SK-N-SH treated with all-trans-retinoic acid at 6 μM for 48 hours (cell line): ENCODE measurements at regions not wholly inside any gene's neighbourhood (a gene's known extent, or its start where the extent isn't known, plus 50 kb on each side); places are given as distances from the start of the nearest gene placed in this dataset.

Experiments used
- ATAC-seq: fragments of 200-7000 bp; cut with Tn5 transposase; 3 replicates; pipeline ENCODE4 v1.9.1; 2020; ENCODE audit warnings: mild to moderate bottlenecking, moderate library complexity
- ARNTL ChIP-seq: fragments of 450-650 bp; formaldehyde crosslinking; IDR thresholded peaks from 2 replicates; pipeline ENCODE4 v1.5.0; 2020; ENCODE audit warnings: low read depth, mild to moderate bottlenecking, moderate library complexity, borderline replicate concordance
- BACH2 ChIP-seq: fragments of 250-450 bp; sonication (Bioruptor Pico); IDR thresholded peaks from 2 replicates; pipeline ENCODE4 v1.9.0; 2021; ENCODE audit warnings: mild to moderate bottlenecking, borderline replicate concordance
- CSDC2 ChIP-seq: fragments of 250-450 bp; sonication (Bioruptor Pico); IDR thresholded peaks from 2 replicates; pipeline ENCODE4 v1.5.0; 2020; ENCODE audit warnings: mild to moderate bottlenecking, moderate library complexity
- GLIS3 ChIP-seq: fragments of 250-450 bp; sonication (Bioruptor Pico); IDR thresholded peaks from 2 replicates; pipeline ENCODE4 v1.5.0; 2020; ENCODE audit warnings: mild to moderate bottlenecking, moderate library complexity
- ISL1 ChIP-seq: fragments of 250-450 bp; sonication (Bioruptor Pico); IDR thresholded peaks from 2 replicates; pipeline ENCODE4 v2.1.2; 2022; ENCODE audit warnings: mild to moderate bottlenecking, moderate library complexity
- OSR1 ChIP-seq: fragments of 250-450 bp; sonication (Bioruptor Pico); IDR thresholded peaks from 2 replicates; pipeline ENCODE4 v1.8.0; 2022; ENCODE audit warnings: moderate library complexity, mild to moderate bottlenecking, inconsistent platforms
- RARB ChIP-seq: fragments of 250-450 bp; sonication (Bioruptor Pico); IDR thresholded peaks from 2 replicates; pipeline ENCODE4 v1.8.0; 2021; ENCODE audit warnings: mild to moderate bottlenecking, moderate library complexity
- SNAI2 ChIP-seq: fragments of 250-450 bp; sonication (Bioruptor Pico); IDR thresholded peaks from 2 replicates; pipeline ENCODE4 v1.5.0; 2020; ENCODE audit warnings: mild to moderate bottlenecking, moderate library complexity
- TCF4 ChIP-seq: fragments of 250-450 bp; sonication (Bioruptor Pico); IDR thresholded peaks from 2 replicates; pipeline ENCODE4 v1.8.0; 2021; ENCODE audit warnings: mild to moderate bottlenecking, moderate library complexity, borderline replicate concordance
- TOX ChIP-seq: fragments of 250-450 bp; sonication (Bioruptor Pico); IDR thresholded peaks from 2 replicates; pipeline ENCODE4 v1.8.0; 2021; ENCODE audit warnings: mild to moderate bottlenecking, moderate library complexity, borderline replicate concordance
- ZFP3 ChIP-seq: fragments of 250-450 bp; sonication (Bioruptor Pico); IDR thresholded peaks from 2 replicates; pipeline ENCODE4 v1.5.0; 2020; ENCODE audit warnings: mild to moderate bottlenecking, moderate library complexity
- ZFP30 ChIP-seq: fragments of 450-650 bp; formaldehyde crosslinking; IDR thresholded peaks from 2 replicates; pipeline ENCODE4 v1.5.0; 2022; ENCODE audit warnings: mild to moderate bottlenecking, moderate library complexity
- ZNF565 ChIP-seq: fragments of 450-650 bp; formaldehyde crosslinking; conservative IDR thresholded peaks from 2 replicates; pipeline ENCODE4 v1.5.0; 2020; ENCODE audit warnings: low read depth, mild to moderate bottlenecking, moderate library complexity
- ZNF70 ChIP-seq: fragments of 450-650 bp; formaldehyde crosslinking; IDR thresholded peaks from 2 replicates; pipeline ENCODE4 v1.5.0; 2020; ENCODE audit warnings: mild to moderate bottlenecking, moderate library complexity
- ZNF8 ChIP-seq: fragments of 450-650 bp; formaldehyde crosslinking; IDR thresholded peaks from 2 replicates; pipeline ENCODE4 v1.5.0; 2020; ENCODE audit warnings: mild to moderate bottlenecking, moderate library complexity
- TF ChIP-seq, protein P1 (sequence below): fragments of 250-450 bp; sonication (Bioruptor Pico); IDR thresholded peaks from 2 replicates; pipeline ENCODE4 v1.5.1; 2021; ENCODE audit warnings: mild to moderate bottlenecking, moderate library complexity
- TF ChIP-seq, protein P2 (sequence below): fragments of 250-450 bp; sonication (Bioruptor Pico); IDR thresholded peaks from 2 replicates; pipeline ENCODE4 v1.8.0; 2021; ENCODE audit warnings: low read depth, mild to moderate bottlenecking, moderate library complexity, borderline replicate concordance
- TF ChIP-seq, protein P3 (sequence below): fragments of 250-450 bp; sonication (Bioruptor Pico); IDR thresholded peaks from 2 replicates; pipeline ENCODE4 v1.5.1; 2020; ENCODE audit warnings: low read depth, mild to moderate bottlenecking, moderate library complexity

DNA sequence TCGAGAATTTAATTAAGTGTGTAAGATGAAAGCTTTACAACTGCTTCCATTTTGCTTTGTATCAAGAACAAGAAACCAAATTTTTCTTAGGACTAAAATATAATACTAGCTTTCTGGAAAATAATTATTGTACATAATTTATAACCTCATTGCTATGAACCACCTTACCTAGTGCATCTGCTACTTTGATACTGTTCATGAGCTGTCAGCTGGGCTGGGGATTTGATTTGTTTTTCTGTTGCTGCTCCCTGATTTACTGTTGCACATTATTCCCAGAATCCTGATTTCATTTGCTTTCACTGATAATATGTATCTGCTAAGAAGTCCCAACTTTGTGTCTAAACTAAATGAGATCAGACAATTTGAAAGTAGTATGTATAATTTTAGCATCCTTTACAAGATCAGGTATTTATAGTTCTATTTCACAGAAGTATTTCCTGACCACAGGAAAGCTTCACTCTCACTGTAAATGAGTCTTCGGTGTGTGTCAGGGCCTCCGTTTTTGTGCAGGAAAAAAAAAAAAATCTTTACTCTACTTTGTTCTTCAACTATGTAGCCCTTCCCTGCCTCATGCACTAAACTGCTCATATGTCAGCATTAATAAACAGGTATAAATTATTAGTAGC, 105.6 kb upstream of the CCDC150 start (continued):
- TF ChIP-seq, protein P1, sequence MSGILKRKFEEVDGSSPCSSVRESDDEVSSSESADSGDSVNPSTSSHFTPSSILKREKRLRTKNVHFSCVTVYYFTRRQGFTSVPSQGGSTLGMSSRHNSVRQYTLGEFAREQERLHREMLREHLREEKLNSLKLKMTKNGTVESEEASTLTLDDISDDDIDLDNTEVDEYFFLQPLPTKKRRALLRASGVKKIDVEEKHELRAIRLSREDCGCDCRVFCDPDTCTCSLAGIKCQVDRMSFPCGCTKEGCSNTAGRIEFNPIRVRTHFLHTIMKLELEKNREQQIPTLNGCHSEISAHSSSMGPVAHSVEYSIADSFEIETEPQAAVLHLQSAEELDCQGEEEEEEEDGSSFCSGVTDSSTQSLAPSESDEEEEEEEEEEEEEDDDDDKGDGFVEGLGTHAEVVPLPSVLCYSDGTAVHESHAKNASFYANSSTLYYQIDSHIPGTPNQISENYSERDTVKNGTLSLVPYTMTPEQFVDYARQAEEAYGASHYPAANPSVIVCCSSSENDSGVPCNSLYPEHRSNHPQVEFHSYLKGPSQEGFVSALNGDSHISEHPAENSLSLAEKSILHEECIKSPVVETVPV (CRISPR knock-in tag), result no peak
- TF ChIP-seq, protein P2, sequence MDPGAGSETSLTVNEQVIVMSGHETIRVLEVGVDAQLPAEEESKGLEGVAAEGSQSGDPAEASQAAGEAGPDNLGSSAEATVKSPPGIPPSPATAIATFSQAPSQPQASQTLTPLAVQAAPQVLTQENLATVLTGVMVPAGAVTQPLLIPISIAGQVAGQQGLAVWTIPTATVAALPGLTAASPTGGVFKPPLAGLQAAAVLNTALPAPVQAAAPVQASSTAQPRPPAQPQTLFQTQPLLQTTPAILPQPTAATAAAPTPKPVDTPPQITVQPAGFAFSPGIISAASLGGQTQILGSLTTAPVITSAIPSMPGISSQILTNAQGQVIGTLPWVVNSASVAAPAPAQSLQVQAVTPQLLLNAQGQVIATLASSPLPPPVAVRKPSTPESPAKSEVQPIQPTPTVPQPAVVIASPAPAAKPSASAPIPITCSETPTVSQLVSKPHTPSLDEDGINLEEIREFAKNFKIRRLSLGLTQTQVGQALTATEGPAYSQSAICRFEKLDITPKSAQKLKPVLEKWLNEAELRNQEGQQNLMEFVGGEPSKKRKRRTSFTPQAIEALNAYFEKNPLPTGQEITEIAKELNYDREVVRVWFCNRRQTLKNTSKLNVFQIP (CRISPR knock-in tag), result no peak
- TF ChIP-seq ZNF565 (no peak), ZNF8 (CRISPR knock-in tag) (no peak), TCF4 (CRISPR knock-in tag) (no peak), CSDC2 (CRISPR knock-in tag) (no peak), ISL1 (CRISPR knock-in tag) (no peak), ZNF70 (no peak), BACH2 (no peak)

DNA sequence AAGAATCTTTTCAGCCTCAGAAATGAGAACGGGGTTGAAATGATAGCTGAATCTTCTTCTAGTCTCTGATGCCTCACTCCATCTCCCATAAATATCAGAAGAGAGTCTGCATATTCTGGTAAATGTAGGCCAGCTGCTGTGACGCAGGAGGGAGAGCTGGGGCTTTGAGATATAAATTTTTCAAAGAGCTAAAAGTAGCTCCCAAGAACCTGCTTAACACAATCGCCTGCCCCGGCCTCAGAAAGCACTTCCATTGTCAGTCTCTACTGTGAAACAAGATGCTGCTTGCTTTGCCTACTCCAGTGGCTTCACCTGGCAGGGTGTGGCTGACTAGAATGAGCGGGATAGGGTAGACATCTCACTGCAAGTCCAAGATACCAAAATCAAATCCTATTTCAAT, 105.0 kb upstream of the CCDC150 start:
- no peak for ATAC-seq
- TF ChIP-seq ZNF70, result no peak

DNA sequence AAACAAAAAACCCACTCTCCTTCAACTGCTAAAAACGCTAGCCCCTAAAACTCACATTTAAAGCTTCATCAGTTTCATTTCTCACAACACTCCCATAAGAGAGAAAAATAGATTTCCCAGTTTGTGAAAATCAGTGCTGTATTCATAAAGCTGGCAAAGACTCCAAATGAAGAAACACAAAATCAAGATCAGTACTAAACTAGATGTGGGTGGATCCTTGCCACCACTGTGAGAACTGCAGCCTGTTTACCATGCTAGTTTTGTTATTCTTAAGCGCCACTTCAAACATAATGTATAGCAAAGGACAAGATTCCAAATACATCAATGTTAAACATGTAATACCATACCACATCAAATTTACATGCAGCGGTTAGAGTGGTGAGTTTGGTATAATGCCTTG, 104.5 kb upstream of the CCDC150 start:
- TF ChIP-seq GLIS3 (no peak), ZNF70 (no peak), CSDC2 (CRISPR knock-in tag) (no peak), ISL1 (CRISPR knock-in tag) (no peak), ZFP30 (CRISPR knock-in tag) (no peak), BACH2 (no peak), TOX (CRISPR knock-in tag) (no peak), ZNF565 (no peak), SNAI2 (CRISPR knock-in tag) (no peak), ARNTL (CRISPR knock-in tag) (no peak), ZNF8 (CRISPR knock-in tag) (no peak)
- TF ChIP-seq, protein P2 (CRISPR knock-in tag), result no peak
- TF ChIP-seq, protein P3, sequence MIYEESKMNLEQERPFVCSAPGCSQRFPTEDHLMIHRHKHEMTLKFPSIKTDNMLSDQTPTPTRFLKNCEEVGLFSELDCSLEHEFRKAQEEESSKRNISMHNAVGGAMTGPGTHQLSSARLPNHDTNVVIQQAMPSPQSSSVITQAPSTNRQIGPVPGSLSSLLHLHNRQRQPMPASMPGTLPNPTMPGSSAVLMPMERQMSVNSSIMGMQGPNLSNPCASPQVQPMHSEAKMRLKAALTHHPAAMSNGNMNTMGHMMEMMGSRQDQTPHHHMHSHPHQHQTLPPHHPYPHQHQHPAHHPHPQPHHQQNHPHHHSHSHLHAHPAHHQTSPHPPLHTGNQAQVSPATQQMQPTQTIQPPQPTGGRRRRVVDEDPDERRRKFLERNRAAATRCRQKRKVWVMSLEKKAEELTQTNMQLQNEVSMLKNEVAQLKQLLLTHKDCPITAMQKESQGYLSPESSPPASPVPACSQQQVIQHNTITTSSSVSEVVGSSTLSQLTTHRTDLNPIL (CRISPR knock-in tag), result no peak
- ATAC-seq, result no peak

DNA sequence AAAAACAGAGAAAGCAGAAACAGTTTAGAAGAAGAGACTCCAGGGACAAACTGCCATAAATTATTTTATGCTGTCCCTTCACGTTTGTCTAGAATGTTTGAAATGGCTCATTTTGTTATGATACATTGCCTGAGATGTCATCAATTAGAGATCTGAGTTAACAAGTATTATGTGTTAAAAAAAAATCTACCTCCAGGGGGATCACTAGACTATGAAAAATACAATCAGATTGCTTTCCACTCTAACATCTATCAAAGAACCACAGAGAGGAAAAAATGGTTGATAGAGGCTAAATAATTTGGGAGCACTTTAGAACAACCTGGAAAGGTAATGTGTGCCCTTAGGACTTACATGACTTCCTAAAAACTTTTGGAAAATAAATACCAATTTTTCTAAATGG, 103.8 kb upstream of the CCDC150 start:
- TF ChIP-seq ZFP3 (CRISPR knock-in tag), result no peak
- TF ChIP-seq TOX (CRISPR knock-in tag), result no peak
- peak; percentile 54; the same call in 2 of the 3 replicates for ATAC-seq

DNA sequence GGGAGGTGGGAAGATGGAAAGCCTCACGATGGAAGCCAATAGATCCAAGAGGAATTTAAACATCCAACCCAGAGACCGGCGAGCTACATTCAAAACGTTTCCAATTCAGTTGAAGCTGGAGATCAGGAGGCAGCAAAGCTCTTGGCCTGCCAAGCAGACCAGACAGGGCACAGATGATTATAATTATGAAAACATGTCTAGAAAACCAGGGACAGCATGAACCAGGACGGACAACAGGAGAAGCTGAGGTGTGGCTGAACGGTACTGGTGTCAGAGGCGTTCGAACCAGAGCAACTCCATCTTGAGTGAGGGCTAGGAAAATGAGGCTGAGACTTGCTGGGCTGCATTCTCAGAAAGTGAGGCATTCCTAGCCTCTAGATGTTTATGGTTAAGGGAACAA, 102.2 kb upstream of the CCDC150 start:
- no peak for ATAC-seq
- TF ChIP-seq SNAI2 (CRISPR knock-in tag) (no peak), RARB (CRISPR knock-in tag) (no peak), OSR1 (CRISPR knock-in tag) (no peak), GLIS3 (no peak), BACH2 (no peak), ZNF565 (no peak)
- TF ChIP-seq, protein P3 (CRISPR knock-in tag), result no peak
